ENCODE measurements at regions not wholly inside any gene's neighbourhood (a gene's known extent, or its start where the extent isn't known, plus 50 kb on each side); places are given as distances from the start of the nearest gene placed in this dataset.
A peak's percentile ranks its signal among the peaks of the same experiment; 100 is the strongest.

GRCh38 chr16:59067205-59067604 lies 333.1 kb upstream of the GOT2 start:
- no peak for TF ChIP-seq CTCF (IDR thresholded peaks at IDR 0.05; ENCODE audit: low read depth, low read length)
- no peak overlapping the region for H3K4me3 ChIP-seq (replicated peaks in 1 of 2; ENCODE audit: low read depth in 2 of 2, low read length in 2 of 2)
- DNase-seq (ENCODE audit: low read depth in 2 of 2), result peak in 1 of 2 donors; percentile 1

DNA sequence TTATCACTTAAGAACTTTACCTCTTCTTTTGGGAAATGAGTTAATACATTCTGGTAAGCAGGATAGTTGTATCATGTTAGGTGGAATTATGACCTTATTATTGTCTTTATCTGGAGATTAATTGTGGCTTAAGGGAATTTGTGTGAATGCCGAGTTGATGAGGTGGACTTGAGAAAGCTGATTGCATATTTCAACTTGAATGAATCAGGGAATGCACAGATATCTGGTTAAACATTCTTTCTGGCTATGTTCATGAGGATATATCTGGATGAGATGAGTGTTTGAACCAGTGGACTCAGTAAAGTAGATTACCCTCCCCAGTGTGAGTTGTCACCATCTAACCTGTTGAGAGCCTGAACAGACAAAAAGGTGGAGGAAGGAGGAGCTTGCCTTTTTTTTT lies 326.1 kb upstream of the GOT2 start:
- no peak for TF ChIP-seq CTCF (IDR thresholded peaks at IDR 0.05; ENCODE audit: low read depth, low read length)
- H3K4me3 ChIP-seq (replicated peaks in 1 of 2; ENCODE audit: low read depth in 2 of 2, low read length in 2 of 2), result no peak overlapping the region
- DNase-seq (ENCODE audit: low read depth in 2 of 2), result peak in 1 of 2 donors; percentile 9

- no peak overlapping the region for H3K4me3 ChIP-seq (replicated peaks in 1 of 2; ENCODE audit: low read depth in 2 of 2, low read length in 2 of 2)
- DNase-seq (ENCODE audit: low read depth in 2 of 2), result no peak
- no peak for TF ChIP-seq CTCF (IDR thresholded peaks at IDR 0.05; ENCODE audit: low read depth, low read length)
Observed at GRCh38 chr16:59058250-59058649, 324.1 kb upstream of the GOT2 start.

DNA sequence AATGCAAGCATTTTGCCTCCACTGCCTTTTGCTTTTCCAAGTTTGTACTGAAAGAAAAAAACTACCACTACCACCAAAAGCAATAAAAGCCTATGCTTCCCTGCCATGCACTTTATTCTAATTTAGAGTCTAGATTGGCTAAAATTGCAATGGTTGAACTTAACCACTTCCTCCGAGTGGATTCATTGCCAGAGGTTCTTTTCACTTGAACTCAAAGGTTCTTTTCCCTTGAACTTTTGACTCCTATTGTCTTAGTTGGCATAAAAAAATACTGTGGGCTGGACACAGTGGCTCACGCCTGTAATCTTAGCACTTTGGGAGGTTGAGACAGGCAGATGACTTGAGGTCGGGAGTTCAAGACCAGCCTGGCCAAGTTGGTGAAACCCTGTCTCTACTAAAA lies 319.8 kb upstream of the GOT2 start:
- no peak overlapping the region for H3K4me3 ChIP-seq (replicated peaks in 1 of 2; ENCODE audit: low read depth in 2 of 2, low read length in 2 of 2)
- no peak for DNase-seq (ENCODE audit: low read depth in 2 of 2)
- no peak for TF ChIP-seq CTCF (IDR thresholded peaks at IDR 0.05; ENCODE audit: low read depth, low read length)

DNA sequence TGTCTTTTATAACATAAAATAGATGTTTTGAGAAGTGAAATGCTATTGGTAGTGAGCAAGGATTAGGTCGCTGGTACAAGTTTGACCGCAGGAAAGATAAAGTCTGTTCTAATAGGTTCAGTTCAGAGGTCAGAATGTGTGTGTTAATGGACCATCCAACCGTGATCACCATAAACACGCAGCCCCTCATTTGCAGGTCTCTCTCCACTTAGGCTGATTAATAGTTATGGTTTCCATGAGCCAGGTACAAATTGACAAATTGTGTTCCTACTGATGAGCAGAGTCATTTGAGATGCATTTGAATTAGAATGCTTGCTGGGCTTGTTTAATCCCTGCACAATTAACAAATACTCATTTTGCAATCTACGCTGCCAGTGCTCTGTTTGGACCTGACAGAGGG lies 318.1 kb upstream of the GOT2 start:
- DNase-seq (ENCODE audit: low read depth in 2 of 2), result no peak
- TF ChIP-seq CTCF (IDR thresholded peaks at IDR 0.05; ENCODE audit: low read depth, low read length), result no peak
- H3K4me3 ChIP-seq (replicated peaks in 1 of 2; ENCODE audit: low read depth in 2 of 2, low read length in 2 of 2), result no peak overlapping the region

GRCh38 chr16:59048876-59049275 lies 314.8 kb upstream of the GOT2 start:
- TF ChIP-seq CTCF (IDR thresholded peaks at IDR 0.05; ENCODE audit: low read depth, low read length), result no peak

DNA sequence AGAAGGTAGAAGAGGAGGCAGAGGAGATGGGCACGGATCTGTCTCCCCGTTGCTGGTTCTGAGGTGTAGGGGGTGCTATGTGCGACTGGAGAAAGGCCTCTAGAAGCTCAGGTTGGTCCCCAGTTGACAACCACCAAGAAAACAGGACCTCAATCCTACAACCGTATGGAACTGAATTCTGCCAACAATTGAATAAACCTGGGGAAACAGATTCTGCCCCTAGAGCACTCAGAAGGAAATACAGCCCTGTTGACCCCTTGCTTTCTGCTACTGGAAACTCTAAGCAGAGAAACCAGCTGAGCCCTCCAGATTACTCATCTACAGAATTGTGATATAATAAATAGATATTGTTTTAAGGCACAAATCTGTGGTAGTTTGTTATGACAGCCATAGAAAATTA lies 313.0 kb upstream of the GOT2 start:
- H3K4me3 ChIP-seq (replicated peaks in 1 of 2; ENCODE audit: low read depth in 2 of 2, low read length in 2 of 2), result no peak overlapping the region
- no peak for DNase-seq (ENCODE audit: low read depth in 2 of 2)
- TF ChIP-seq CTCF (IDR thresholded peaks at IDR 0.05; ENCODE audit: low read depth, low read length), result no peak

More at GRCh38 chr16:59048876-59049275, 314.8 kb upstream of the GOT2 start:
- H3K4me3 ChIP-seq (replicated peaks in 1 of 2; ENCODE audit: low read depth in 2 of 2, low read length in 2 of 2), result no peak overlapping the region
- no peak for DNase-seq (ENCODE audit: low read depth in 2 of 2)
